ENCODE measurements at regions not wholly inside any gene's neighbourhood (a gene's known extent, or its start where the extent isn't known, plus 50 kb on each side); places are given as distances from the start of the nearest gene placed in this dataset.

DNA sequence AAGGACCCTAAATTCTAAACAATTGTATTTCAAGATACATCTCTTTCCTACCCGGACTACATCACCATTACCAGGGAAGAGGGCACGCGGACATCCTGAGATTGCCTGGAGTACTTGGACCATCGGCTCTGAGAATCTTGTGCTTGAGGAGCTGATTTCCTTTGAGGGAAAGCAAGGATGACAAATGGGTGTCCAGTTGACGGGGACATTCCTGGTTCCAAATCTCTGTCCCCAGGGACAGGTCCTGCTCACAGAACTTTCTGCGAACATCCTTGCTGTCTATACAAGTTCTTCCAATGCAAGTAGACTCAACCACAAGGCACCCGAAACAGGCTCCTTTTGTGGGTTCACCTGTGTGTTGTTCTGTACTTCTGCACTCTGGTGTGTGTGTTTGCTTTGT lies 289.5 kb upstream of the MYT1L start:
- H3K4me1 Mint-ChIP-seq, result no peaks in the 10 kb centered on the region
- no peaks in the 10 kb centered on the region for H3K9me3 ChIP-seq (ENCODE audit: low read depth)
- H3K4me1 ChIP-seq, result no peaks in the 10 kb centered on the region
- no peak for DNase-seq (ENCODE audit: low spot score)
- H3K27me3 Mint-ChIP-seq (ENCODE audit: insufficient read depth, low read depth), result no peaks in the 10 kb centered on the region
- H3K4me2 ChIP-seq, result no peak overlapping the region
- no peaks in the 10 kb centered on the region for H3K36me3 Mint-ChIP-seq
- H3K36me3 ChIP-seq, result no peaks in the 10 kb centered on the region
- H3K27ac ChIP-seq, result no peak overlapping the region
- no peaks in the 10 kb centered on the region for H3K9me3 Mint-ChIP-seq
- H3F3A ChIP-seq (ENCODE audit: low read depth), result no peaks in the 10 kb centered on the region
- no peak overlapping the region for H2AFZ ChIP-seq (replicated peaks)
- H3K4me3 ChIP-seq, result no peak overlapping the region
- TF ChIP-seq EZH2 (IDR thresholded peaks at IDR 0.05), result no peak
- TF ChIP-seq, protein P1, sequence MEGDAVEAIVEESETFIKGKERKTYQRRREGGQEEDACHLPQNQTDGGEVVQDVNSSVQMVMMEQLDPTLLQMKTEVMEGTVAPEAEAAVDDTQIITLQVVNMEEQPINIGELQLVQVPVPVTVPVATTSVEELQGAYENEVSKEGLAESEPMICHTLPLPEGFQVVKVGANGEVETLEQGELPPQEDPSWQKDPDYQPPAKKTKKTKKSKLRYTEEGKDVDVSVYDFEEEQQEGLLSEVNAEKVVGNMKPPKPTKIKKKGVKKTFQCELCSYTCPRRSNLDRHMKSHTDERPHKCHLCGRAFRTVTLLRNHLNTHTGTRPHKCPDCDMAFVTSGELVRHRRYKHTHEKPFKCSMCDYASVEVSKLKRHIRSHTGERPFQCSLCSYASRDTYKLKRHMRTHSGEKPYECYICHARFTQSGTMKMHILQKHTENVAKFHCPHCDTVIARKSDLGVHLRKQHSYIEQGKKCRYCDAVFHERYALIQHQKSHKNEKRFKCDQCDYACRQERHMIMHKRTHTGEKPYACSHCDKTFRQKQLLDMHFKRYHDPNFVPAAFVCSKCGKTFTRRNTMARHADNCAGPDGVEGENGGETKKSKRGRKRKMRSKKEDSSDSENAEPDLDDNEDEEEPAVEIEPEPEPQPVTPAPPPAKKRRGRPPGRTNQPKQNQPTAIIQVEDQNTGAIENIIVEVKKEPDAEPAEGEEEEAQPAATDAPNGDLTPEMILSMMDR (IDR thresholded peaks at IDR 0.05), result no peak
- no peak for TF ChIP-seq EZH2phosphoT487 (IDR thresholded peaks at IDR 0.05)
- no peak overlapping the region for H3K27ac Mint-ChIP-seq
- H4K20me1 ChIP-seq (ENCODE audit: low read depth), result no peaks in the 10 kb centered on the region
- H3K4me3 Mint-ChIP-seq, result no peak overlapping the region
- H3K9ac ChIP-seq, result no peak overlapping the region
- H3K27me3 ChIP-seq, result peaks cover 6% of the 10 kb centered on the region
- no peaks in the 10 kb centered on the region for H3K79me2 ChIP-seq (ENCODE audit: low read depth)

DNA sequence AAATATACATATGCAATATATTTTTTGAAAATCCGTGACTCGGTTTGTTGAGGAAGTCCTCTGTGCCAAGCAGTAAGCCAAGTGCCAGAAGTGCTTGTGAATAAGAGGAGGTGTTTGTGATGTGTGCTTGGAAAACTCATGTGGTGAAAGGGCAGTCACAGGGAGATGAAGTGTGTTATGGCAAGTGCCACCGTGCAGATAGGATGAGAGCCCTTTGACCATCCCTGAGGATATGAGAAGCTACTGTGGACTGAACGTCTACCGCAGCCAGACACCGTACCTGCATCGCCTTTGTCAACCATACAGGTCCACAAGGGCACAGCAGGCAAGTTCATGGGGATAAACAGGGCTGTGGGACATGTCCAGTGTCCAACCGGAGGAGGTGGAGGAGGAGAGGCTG lies 288.9 kb upstream of the MYT1L start:
- H3K4me1 ChIP-seq, result no peaks in the 10 kb centered on the region
- Mint-ChIP-seq H3K27me3 (ENCODE audit: insufficient read depth, low read depth) (no peaks in the 10 kb centered on the region), H3K36me3 (no peaks in the 10 kb centered on the region), H3K9me3 (no peaks in the 10 kb centered on the region), H3K27ac (no peak overlapping the region), H3K4me1 (no peaks in the 10 kb centered on the region), H3K4me3 (no peak overlapping the region)
- H3F3A ChIP-seq (ENCODE audit: low read depth), result no peaks in the 10 kb centered on the region
- no peaks in the 10 kb centered on the region for H4K20me1 ChIP-seq (ENCODE audit: low read depth)
- no peak overlapping the region for H3K4me3 ChIP-seq
- H3K4me2 ChIP-seq, result no peak overlapping the region
- TF ChIP-seq, protein P1 (IDR thresholded peaks at IDR 0.05), result no peak
- TF ChIP-seq EZH2phosphoT487 (IDR thresholded peaks at IDR 0.05) (no peak), EZH2 (IDR thresholded peaks at IDR 0.05) (no peak)
- no peaks in the 10 kb centered on the region for H3K9me3 ChIP-seq (ENCODE audit: low read depth)
- no peak overlapping the region for H2AFZ ChIP-seq (replicated peaks)
- H3K27me3 ChIP-seq, result peaks cover 6% of the 10 kb centered on the region
- no peaks in the 10 kb centered on the region for H3K36me3 ChIP-seq
- H3K79me2 ChIP-seq (ENCODE audit: low read depth), result no peaks in the 10 kb centered on the region
- no peak overlapping the region for H3K27ac ChIP-seq
- H3K9ac ChIP-seq, result no peak overlapping the region
- no peak for DNase-seq (ENCODE audit: low spot score)

DNA sequence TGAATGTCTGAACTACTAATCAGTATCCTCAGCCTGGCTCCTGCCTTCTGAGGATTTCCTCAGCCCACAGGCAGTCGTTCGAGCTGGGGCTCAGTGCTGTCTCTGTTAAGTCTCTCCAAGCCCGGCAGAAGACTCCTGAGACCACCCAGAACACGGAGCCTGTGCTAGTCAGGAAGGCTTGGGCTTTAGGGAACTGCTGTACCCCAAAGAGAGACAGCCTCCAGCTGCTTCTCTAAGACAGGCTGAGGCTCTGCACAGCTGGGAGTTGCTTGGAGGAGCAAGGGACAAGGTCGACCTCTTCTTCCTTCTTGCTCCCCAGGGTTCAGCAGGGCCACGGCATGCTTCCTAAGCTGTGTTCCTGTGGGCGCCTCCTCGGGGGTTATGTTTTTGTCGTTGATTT lies 283.4 kb upstream of the MYT1L start:
- no peak overlapping the region for H3K9ac ChIP-seq
- no peaks in the 10 kb centered on the region for H3K36me3 Mint-ChIP-seq
- H3K79me2 ChIP-seq (ENCODE audit: low read depth), result no peaks in the 10 kb centered on the region
- H3K4me1 Mint-ChIP-seq, result peaks cover 9% of the 10 kb centered on the region
- H3F3A ChIP-seq (ENCODE audit: low read depth), result no peaks in the 10 kb centered on the region
- H3K9me3 ChIP-seq (ENCODE audit: low read depth), result no peaks in the 10 kb centered on the region
- peaks cover 3% of the 10 kb centered on the region for H3K27me3 Mint-ChIP-seq (ENCODE audit: insufficient read depth, low read depth)
- H3K4me3 Mint-ChIP-seq, result no peak overlapping the region
- no peak overlapping the region for H3K4me3 ChIP-seq
- no peak overlapping the region for H2AFZ ChIP-seq (replicated peaks)
- H3K4me1 ChIP-seq, result peaks cover 4% of the 10 kb centered on the region
- H3K36me3 ChIP-seq, result no peaks in the 10 kb centered on the region
- peaks cover 6% of the 10 kb centered on the region for H3K27me3 ChIP-seq
- DNase-seq (ENCODE audit: low spot score), result no peak
- H4K20me1 ChIP-seq (ENCODE audit: low read depth), result no peaks in the 10 kb centered on the region
- no peak overlapping the region for H3K4me2 ChIP-seq
- TF ChIP-seq, protein P1 (IDR thresholded peaks at IDR 0.05), result no peak
- TF ChIP-seq EZH2phosphoT487 (IDR thresholded peaks at IDR 0.05), result no peak
- TF ChIP-seq EZH2 (IDR thresholded peaks at IDR 0.05), result no peak
- peaks cover 3% of the 10 kb centered on the region for H3K9me3 Mint-ChIP-seq
- H3K27ac ChIP-seq, result no peak overlapping the region
- no peak overlapping the region for H3K27ac Mint-ChIP-seq
